ENCODE measurements at regions not wholly inside any gene's neighbourhood (a gene's known extent, or its start where the extent isn't known, plus 50 kb on each side); places are given as distances from the start of the nearest gene placed in this dataset.
A peak's percentile ranks its signal among the peaks of the same experiment; 100 is the strongest.

DNA sequence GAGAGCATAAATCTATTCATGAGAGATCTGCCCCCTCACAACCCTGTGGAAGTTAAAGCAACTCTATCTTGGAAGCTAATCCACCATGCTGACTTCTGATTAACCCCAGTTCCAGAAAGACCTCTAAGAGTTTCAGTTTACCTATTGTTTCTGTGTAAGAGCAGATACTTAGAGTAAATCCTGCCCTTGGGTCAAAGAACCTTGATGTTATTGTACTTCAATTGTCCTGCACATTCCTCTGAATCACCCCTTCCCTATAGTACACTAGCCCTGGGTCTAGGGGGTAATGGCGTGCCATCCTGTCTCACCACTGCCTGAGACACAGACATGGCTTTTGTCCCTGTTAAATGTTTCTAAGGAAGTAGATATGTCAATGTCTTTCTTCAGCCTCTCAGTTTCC lies 138.6 kb downstream of the CAAP1 start:
- peaks cover 15% of the 10 kb centered on the region for H3K4me1 ChIP-seq (ENCODE audit: insufficient read depth, low read length)
- H3K9ac ChIP-seq (ENCODE audit: low read depth, low read length): no peak overlapping the region
- H3K9me3 ChIP-seq (ENCODE audit: control insufficient read depth, insufficient read depth, low read length): no peaks in the 10 kb centered on the region
- H3K36me3 ChIP-seq (ENCODE audit: insufficient read depth, low read length): no peaks in the 10 kb centered on the region; the same call in 1 of the 2 replicates

DNA sequence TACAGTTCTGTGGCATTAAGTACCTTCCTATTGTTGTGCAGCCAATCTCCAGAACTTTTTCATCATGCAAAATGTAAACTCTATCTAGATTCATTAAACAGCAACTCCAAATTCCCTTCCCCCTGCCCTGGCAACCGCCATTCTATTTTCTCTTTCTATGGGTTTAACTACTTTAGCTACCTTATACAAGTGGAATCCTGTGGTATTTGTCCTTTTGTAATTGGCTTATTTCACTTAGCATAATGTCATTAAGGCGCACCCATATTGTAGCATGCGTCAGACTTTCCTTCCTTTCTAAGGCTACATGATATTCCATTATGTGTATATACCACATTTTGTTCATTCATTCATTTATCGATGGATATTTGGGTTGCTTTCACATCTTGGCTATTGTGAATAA lies 142.4 kb downstream of the CAAP1 start:
- H3K9me3 ChIP-seq (ENCODE audit: control insufficient read depth, insufficient read depth, low read length): no peaks in the 10 kb centered on the region
- H3K36me3 ChIP-seq (ENCODE audit: insufficient read depth, low read length): no peaks in the 10 kb centered on the region; the same call in 1 of the 2 replicates
- H3K4me1 ChIP-seq (ENCODE audit: insufficient read depth, low read length): peaks cover 41% of the 10 kb centered on the region
- no peak overlapping the region for H3K9ac ChIP-seq (ENCODE audit: low read depth, low read length)

DNA sequence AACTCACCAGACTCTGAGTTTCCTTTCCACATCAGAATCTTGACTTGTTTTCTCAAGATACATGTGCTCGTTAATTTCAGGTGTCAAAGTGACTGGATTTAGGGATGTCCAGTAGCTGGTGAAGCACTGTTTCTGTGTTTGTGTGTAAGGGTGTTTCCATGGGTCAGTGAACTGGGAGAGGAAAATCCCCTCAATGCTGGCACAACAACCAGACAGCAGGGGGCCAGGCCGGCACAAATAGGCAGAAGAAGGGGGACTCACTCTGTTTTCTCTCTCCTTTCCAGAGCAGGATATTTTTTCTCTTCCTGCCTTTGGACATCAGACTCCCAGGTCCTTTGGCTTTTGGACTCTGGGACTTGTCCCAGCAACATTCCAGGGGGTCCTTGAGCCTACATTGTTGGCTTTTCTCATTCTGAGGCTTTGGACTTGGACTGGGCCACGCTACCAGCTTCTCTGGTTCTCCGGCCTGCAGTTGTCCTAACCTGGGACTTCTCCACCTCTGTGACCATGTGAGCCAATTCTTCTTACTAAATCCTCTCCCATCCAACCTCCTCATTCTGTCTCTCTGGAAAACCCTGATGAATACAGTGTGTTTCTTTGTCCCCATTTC lies 144.0 kb downstream of the CAAP1 start:
- H3K36me3 ChIP-seq (ENCODE audit: insufficient read depth, low read length): no peaks in the 10 kb centered on the region; the same call in 1 of the 2 replicates
- peak overlapping the region; percentile 9; the same call in 1 of the 2 replicates for H3K9ac ChIP-seq (ENCODE audit: low read depth, low read length)
- no peaks in the 10 kb centered on the region for H3K9me3 ChIP-seq (ENCODE audit: control insufficient read depth, insufficient read depth, low read length)
- H3K4me1 ChIP-seq (ENCODE audit: insufficient read depth, low read length): peaks cover 37% of the 10 kb centered on the region

DNA sequence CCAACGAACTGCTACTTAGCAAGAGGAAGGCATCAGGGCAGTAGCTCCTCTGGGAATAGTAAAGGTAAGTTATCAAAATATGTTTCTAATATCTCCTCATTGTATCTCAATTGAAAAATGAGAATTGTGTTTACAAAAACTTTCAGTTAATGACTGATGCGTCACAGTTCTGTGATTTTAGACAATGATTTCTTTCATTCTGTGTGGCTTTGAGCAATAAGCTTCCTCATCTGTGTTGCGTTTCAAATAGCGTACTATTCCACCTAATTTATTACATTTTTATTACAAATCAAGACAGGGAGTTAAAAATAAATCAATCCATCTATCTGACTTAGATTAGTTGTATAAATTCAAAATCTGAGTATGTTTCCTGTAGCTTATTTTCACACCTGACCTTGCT lies 145.0 kb downstream of the CAAP1 start:
- Histone ChIP-seq H3K4me1 (ENCODE audit: insufficient read depth, low read length) (peaks cover 45% of the 10 kb centered on the region), H3K9ac (ENCODE audit: low read depth, low read length) (no peak overlapping the region), H3K36me3 (ENCODE audit: insufficient read depth, low read length) (no peaks in the 10 kb centered on the region; the same call in 1 of the 2 replicates), H3K9me3 (ENCODE audit: control insufficient read depth, insufficient read depth, low read length) (no peaks in the 10 kb centered on the region)

DNA sequence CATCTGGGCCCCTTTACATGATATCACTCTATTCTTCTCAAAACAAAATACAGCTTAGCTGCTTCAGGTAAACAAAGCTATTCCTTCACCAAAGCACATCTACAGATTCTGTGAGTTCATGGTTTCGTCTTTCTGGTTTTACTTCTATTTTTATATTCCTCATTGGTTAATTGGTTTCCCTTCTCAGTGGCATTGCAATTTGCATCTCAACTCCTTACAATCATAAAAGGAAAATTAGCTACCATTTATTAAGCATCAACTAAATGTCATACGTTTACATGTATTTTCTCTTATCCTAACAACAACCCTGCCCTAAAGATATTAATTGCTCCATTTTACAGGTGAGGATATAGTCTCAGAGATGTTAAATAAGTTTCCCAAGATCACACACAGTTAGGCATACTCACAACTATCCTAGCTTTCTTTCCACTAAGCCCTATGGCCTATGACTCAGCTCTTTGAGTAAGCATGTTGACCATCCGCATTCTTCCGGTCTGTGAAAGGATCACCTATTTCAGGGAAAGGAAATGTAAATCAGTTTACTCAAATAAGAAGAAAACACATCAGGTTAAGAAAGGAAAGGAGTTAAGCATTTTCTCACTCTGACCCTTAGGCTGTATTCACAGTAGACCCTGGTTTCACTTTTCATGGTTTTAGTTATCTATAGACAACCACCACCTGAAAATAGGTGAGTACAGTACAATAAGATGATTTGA lies 146.1 kb downstream of the CAAP1 start:
- no peaks in the 10 kb centered on the region for H3K36me3 ChIP-seq (ENCODE audit: insufficient read depth, low read length)
- H3K9me3 ChIP-seq (ENCODE audit: control insufficient read depth, insufficient read depth, low read length): no peaks in the 10 kb centered on the region
- H3K9ac ChIP-seq (ENCODE audit: low read depth, low read length): 0 out of 2 replicates have a peak overlapping the region, but pooled peaks have one; percentile 1
- H3K4me1 ChIP-seq (ENCODE audit: insufficient read depth, low read length): peaks cover 52% of the 10 kb centered on the region

DNA sequence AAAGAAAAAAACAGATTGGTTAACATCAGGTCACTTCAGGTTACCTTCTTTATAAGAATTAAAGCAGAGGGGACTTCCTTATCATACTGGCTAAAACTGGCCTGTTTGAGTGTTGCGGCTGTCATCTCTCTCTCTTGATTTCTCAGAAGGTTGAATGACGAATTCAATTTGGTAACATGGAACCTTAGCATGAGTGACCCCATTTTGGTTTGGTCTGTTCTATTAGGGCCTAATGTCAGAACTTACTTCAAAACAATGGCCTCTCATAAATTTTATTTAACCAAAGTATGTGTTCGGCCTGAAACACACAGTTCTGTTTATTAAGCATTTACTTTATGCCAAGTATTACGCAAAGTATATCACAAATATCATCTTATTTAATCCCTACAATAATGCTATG lies 147.5 kb downstream of the CAAP1 start:
- Histone ChIP-seq H3K9ac (ENCODE audit: low read depth, low read length) (no peak overlapping the region), H3K9me3 (ENCODE audit: control insufficient read depth, insufficient read depth, low read length) (no peaks in the 10 kb centered on the region; the same call in 1 of the 2 replicates), H3K36me3 (ENCODE audit: insufficient read depth, low read length) (no peaks in the 10 kb centered on the region), H3K4me1 (ENCODE audit: insufficient read depth, low read length) (peaks cover 52% of the 10 kb centered on the region)

DNA sequence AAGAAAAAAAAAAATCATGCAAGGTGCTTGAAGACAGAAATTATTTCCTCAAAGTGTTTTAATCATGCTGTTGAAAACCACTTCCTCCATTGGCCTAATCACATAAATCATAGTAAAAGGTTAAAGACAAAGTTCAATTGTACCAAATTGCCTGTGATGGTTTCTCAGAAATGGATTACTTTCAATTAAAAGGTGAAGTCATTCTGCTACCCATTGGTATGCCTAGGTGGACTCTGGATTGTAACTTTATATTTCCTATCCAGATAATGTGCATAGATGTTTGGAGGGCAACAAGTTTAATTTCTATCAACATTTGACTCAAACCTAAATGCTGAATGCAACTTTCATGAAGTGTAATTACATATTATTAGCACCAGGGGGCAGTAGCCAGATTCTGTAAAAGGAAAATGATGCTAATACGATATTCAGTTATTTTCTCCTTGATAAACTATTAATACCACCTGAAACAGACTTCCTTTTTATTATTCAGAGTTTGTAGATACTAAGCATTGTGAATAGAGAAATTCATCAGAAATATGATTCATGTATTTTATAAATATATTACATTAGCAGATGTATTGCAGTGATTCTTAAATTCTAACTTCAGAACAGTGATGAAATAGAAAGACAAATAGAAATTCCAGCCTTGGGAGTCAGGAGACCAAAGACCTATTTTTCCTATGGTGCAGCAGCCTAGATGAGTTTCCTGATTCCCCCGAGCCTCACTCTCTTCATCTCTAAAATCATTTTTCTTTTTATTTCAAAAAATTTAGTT lies 148.2 kb downstream of the CAAP1 start:
- peaks cover 52% of the 10 kb centered on the region for H3K4me1 ChIP-seq (ENCODE audit: insufficient read depth, low read length)
- no peaks in the 10 kb centered on the region; the same call in 1 of the 2 replicates for H3K9me3 ChIP-seq (ENCODE audit: control insufficient read depth, insufficient read depth, low read length)
- no peak overlapping the region for H3K9ac ChIP-seq (ENCODE audit: low read depth, low read length)
- no peaks in the 10 kb centered on the region for H3K36me3 ChIP-seq (ENCODE audit: insufficient read depth, low read length)

DNA sequence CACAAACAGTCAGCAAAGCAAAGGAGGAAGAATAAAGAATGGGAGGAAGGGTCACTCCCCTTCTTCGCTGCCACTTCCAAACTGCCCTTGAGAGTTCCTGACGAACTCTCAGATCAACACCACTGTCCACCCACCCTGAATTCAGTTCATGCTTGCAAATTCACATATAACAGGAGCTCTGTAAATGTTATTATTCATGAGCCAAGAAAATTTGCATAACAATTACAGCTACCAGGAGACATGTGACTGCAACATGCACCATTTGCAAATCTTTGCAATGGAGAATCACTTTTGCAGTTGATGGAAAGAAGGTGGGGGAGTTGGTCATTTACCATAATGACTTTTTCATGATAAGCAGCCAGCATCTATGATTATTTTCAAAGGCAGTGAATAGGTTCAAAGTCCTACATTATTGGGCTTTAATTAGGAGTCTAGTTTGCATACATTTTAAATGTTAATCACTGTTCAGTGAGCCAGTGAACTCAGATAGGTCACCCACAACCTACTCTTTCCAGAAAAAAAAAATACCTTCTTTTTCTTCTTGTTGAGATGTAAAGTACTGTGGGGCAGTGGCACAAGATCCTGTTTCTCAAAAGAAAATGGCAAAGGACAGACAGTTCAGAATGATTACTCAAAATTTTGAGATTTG lies 149.7 kb downstream of the CAAP1 start:
- Histone ChIP-seq H3K36me3 (ENCODE audit: insufficient read depth, low read length) (no peaks in the 10 kb centered on the region), H3K4me1 (ENCODE audit: insufficient read depth, low read length) (peaks cover 42% of the 10 kb centered on the region), H3K9ac (ENCODE audit: low read depth, low read length) (peak overlapping the region; percentile 4; the same call in 1 of the 2 replicates), H3K9me3 (ENCODE audit: control insufficient read depth, insufficient read depth, low read length) (peaks cover 12% of the 10 kb centered on the region)

DNA sequence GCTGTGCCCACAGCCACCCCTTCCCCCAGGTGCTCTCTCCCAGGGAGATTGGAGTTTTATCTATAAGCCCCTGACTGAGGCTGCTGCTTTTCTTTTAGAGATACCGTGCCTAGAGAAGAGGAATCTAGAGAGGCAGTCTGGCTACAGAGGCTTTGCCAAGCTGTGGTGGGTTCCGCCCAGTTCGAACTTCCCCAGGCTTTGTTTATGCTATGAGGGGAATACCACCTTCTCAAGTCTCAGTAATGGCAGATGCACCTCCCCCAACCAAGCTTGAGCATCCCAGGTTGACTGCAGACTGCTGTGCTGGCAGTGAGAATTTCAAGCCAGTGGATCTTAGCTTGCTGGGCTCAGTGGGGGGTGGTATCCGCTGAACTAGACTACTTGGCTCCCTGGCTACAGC lies 157.4 kb downstream of the CAAP1 start:
- Histone ChIP-seq H3K36me3 (ENCODE audit: insufficient read depth, low read length) (no peaks in the 10 kb centered on the region), H3K4me1 (ENCODE audit: insufficient read depth, low read length) (no peaks in the 10 kb centered on the region), H3K9ac (ENCODE audit: low read depth, low read length) (no peak overlapping the region), H3K9me3 (ENCODE audit: control insufficient read depth, insufficient read depth, low read length) (peaks cover 14% of the 10 kb centered on the region)

DNA sequence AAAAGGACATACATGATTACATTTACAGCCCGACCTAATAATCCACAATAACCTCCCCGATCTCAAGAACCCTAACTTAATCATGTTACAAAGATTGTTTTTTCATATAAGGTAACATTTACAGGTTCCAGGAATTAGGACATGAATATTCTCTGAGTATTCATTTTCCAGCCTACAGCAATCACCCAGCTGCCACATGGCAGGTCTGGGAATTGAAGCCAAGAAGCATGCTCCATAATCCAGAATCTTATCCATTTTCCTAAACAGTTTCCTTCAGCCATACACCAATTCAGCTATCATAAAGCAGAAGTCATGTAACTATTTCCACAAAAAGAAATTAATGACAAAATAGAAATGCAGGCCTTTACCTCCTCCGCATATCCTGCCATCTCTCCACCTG lies 163.4 kb downstream of the CAAP1 start:
- Histone ChIP-seq H3K4me1 (ENCODE audit: insufficient read depth, low read length) (no peaks in the 10 kb centered on the region), H3K9me3 (ENCODE audit: control insufficient read depth, insufficient read depth, low read length) (no peaks in the 10 kb centered on the region; the same call in 1 of the 2 replicates), H3K36me3 (ENCODE audit: insufficient read depth, low read length) (no peaks in the 10 kb centered on the region), H3K9ac (ENCODE audit: low read depth, low read length) (no peak overlapping the region)

DNA sequence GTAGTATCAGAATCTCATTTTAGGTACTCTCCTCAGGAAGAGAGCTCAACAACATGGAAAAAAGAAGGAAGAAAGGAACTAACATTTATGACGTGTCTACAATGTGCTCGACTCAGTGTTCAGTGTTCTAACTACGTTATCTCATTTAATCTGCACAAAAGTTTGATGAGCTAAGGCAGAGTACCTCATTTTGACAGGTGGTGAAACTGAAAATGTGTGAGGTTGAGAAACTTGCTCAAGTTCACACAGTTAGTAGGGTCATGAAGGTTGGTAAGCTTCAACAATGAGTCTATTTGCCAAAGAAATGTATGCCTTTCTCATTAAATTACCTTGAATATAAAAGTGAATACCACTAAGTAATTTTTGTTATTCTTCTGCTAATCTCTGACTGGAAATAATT lies 165.1 kb downstream of the CAAP1 start:
- Histone ChIP-seq H3K36me3 (ENCODE audit: insufficient read depth, low read length) (no peaks in the 10 kb centered on the region; the same call in 1 of the 2 replicates), H3K9me3 (ENCODE audit: control insufficient read depth, insufficient read depth, low read length) (no peaks in the 10 kb centered on the region; the same call in 1 of the 2 replicates), H3K4me1 (ENCODE audit: insufficient read depth, low read length) (no peaks in the 10 kb centered on the region), H3K9ac (ENCODE audit: low read depth, low read length) (no peak overlapping the region)

DNA sequence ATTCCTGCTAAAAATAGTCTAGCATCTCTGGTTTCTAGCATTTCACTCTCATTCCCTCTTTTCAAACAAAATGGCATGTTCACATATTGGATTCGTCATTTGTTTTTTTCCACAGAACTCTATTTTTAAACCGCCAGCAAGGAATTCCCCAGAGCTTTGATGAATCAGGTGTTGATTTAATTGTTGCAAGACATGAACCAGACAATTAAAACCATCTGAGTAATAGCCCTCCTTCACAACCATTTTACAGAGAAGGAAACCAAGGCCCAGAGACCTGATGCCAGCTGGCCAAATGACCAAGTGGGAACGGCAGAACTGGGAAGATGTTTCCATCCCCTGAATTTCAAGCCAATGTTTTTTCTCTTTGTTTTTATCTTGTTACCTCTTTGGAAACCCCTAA lies 167.0 kb downstream of the CAAP1 start:
- Histone ChIP-seq H3K4me1 (ENCODE audit: insufficient read depth, low read length) (no peaks in the 10 kb centered on the region), H3K36me3 (ENCODE audit: insufficient read depth, low read length) (no peaks in the 10 kb centered on the region; the same call in 1 of the 2 replicates), H3K9me3 (ENCODE audit: control insufficient read depth, insufficient read depth, low read length) (no peaks in the 10 kb centered on the region), H3K9ac (ENCODE audit: low read depth, low read length) (no peak overlapping the region)

DNA sequence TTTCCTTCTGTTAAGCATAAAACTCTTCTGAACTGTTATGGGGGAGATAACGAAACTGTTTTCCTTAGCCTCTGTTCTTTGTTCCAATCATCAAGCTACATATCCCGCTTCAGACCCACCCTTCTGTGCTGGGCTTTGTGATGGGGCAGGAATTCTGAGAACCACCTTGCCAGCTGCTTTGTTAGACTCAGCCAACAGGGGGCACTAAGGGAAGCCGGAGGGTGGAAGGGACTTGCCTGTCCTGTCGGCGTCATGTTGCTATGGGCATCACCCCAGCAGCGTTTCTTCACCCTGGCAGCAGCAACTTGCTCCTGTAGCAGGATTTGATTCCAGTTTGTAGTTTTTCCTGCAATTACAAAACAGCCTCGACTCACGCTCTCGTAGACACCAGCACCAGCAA lies 169.1 kb downstream of the CAAP1 start:
- no peaks in the 10 kb centered on the region for H3K4me1 ChIP-seq (ENCODE audit: insufficient read depth, low read length)
- H3K36me3 ChIP-seq (ENCODE audit: insufficient read depth, low read length): no peaks in the 10 kb centered on the region; the same call in 1 of the 2 replicates
- H3K9ac ChIP-seq (ENCODE audit: low read depth, low read length): peak overlapping the region; percentile 14; the same call in 1 of the 2 replicates
- H3K9me3 ChIP-seq (ENCODE audit: control insufficient read depth, insufficient read depth, low read length): no peaks in the 10 kb centered on the region

DNA sequence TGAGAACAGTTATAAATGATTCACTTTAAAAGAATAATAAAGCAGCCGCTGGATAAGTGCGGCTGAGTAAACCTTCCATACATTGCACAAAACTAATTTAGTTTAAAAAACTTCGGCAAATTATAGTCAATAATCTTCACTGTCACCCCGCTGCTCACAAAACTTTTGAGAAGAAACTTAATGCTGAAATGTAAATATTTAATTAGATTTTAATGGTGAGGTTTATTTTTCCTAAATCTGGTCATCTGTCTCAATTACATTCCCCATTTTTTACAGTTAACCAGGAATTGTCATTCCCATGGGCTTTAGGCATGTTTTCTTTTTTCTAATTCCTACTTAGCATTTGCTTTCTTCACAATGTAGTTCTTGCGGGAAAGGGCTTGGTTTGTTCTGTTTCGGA lies 169.8 kb downstream of the CAAP1 start:
- Histone ChIP-seq H3K9me3 (ENCODE audit: control insufficient read depth, insufficient read depth, low read length) (no peaks in the 10 kb centered on the region), H3K4me1 (ENCODE audit: insufficient read depth, low read length) (no peaks in the 10 kb centered on the region), H3K36me3 (ENCODE audit: insufficient read depth, low read length) (no peaks in the 10 kb centered on the region; the same call in 1 of the 2 replicates), H3K9ac (ENCODE audit: low read depth, low read length) (no peak overlapping the region)
